ENCODE measurements at regions not wholly inside any gene's neighbourhood (a gene's known extent, or its start where the extent isn't known, plus 50 kb on each side); places are given as distances from the start of the nearest gene placed in this dataset.

GRCh38 chr5:164921722-164922121, 1416.3 kb downstream of the MAT2B start:
- DNase-seq (ENCODE audit: low read depth): no peak

- no peak for DNase-seq (ENCODE audit: low read depth)
Observed at GRCh38 chr5:164934039-164934438, 1428.6 kb downstream of the MAT2B start.

GRCh38 chr5:164934561-164934960, 1429.1 kb downstream of the MAT2B start:
- DNase-seq (ENCODE audit: low read depth): no peak

- DNase-seq (ENCODE audit: low read depth): no peak
Observed at GRCh38 chr5:164941132-164941531, 1435.7 kb downstream of the MAT2B start.

GRCh38 chr5:164950927-164951326, 1445.5 kb downstream of the MAT2B start:
- DNase-seq (ENCODE audit: low read depth): no peak

- DNase-seq (ENCODE audit: low read depth): no peak
Observed at GRCh38 chr5:164951570-164951969, 1446.2 kb downstream of the MAT2B start.

GRCh38 chr5:164958688-164959087, 1453.3 kb downstream of the MAT2B start:
- no peak for DNase-seq (ENCODE audit: low read depth)

GRCh38 chr5:164959761-164960160, 1454.3 kb downstream of the MAT2B start:
- no peak for DNase-seq (ENCODE audit: low read depth)

GRCh38 chr5:164962329-164962961, 1457.0 kb downstream of the MAT2B start:
- no peak for DNase-seq (ENCODE audit: low read depth)

- no peak for DNase-seq (ENCODE audit: low read depth)
Observed at GRCh38 chr5:164966611-164967010, 1461.2 kb downstream of the MAT2B start.

GRCh38 chr5:164967354-164967753, 1461.9 kb downstream of the MAT2B start:
- no peak for DNase-seq (ENCODE audit: low read depth)

- DNase-seq (ENCODE audit: low read depth): no peak
Observed at GRCh38 chr5:164972973-164973372, 1467.6 kb downstream of the MAT2B start.

GRCh38 chr5:164975986-164976385, 1470.6 kb downstream of the MAT2B start:
- DNase-seq (ENCODE audit: low read depth): no peak

- no peak for DNase-seq (ENCODE audit: low read depth)
Observed at GRCh38 chr5:164980480-164980879, 1475.1 kb downstream of the MAT2B start.

GRCh38 chr5:164998142-164998541, 1492.7 kb downstream of the MAT2B start:
- DNase-seq (ENCODE audit: low read depth): no peak

GRCh38 chr5:164998590-164998989, 1493.2 kb downstream of the MAT2B start:
- DNase-seq (ENCODE audit: low read depth): no peak

- no peak for DNase-seq (ENCODE audit: low read depth)
Observed at GRCh38 chr5:165000479-165001190, 1495.2 kb downstream of the MAT2B start.

- no peak for DNase-seq (ENCODE audit: low read depth)
Observed at GRCh38 chr5:165003283-165003682, 1497.9 kb downstream of the MAT2B start.

GRCh38 chr5:165004175-165004574, 1498.8 kb downstream of the MAT2B start:
- DNase-seq (ENCODE audit: low read depth): no peak

GRCh38 chr5:165014439-165014838, 1509.0 kb downstream of the MAT2B start:
- DNase-seq (ENCODE audit: low read depth): no peak

GRCh38 chr5:165015126-165015525, 1509.7 kb downstream of the MAT2B start:
- no peak for DNase-seq (ENCODE audit: low read depth)

- no peak for DNase-seq (ENCODE audit: low read depth)
Observed at GRCh38 chr5:165015547-165015946, 1510.1 kb downstream of the MAT2B start.

GRCh38 chr5:165026971-165027370, 1521.6 kb downstream of the MAT2B start:
- no peak for DNase-seq (ENCODE audit: low read depth)

Measured in myocyte (in vitro differentiated cells).